Vagina (tissue), 2 donors: ENCODE measurements at regions not wholly inside any gene's neighbourhood (a gene's known extent, or its start where the extent isn't known, plus 50 kb on each side); places are given as distances from the start of the nearest gene placed in this dataset.

Experiments used
- CTCF ChIP-seq, 3 experiments: fragments of 450-650 bp in 2 of 3; fragments of 200-600 bp in 1 of 3; sonication (generic) in 1 of 3; IDR thresholded peaks; one replicate each; pipeline ENCODE4 v1.5.1; 2017 to 2019; ENCODE audit warnings: antibody characterized with exemption in 3 of 3, mild to moderate bottlenecking in 2 of 3, moderate library complexity in 2 of 3
- POLR2AphosphoS5 ChIP-seq, 2 donors: sonication (generic); formaldehyde crosslinking; IDR thresholded peaks; one replicate each; pipeline ENCODE4 v1.9.0; 2017; ENCODE audit warnings: antibody characterized with exemption in 2 of 2, mild to moderate bottlenecking in 2 of 2, low read depth in 1 of 2; ENCODE audit not compliant: insufficient read depth in 1 of 2

GRCh38 chr1:227432981-227433380 lies 114.7 kb upstream of the CDC42BPA start:
- TF ChIP-seq CTCF (IDR thresholded peaks at IDR 0.05) (no peak), POLR2AphosphoS5 (IDR thresholded peaks at IDR 0.05; ENCODE audit: insufficient read depth in 1 of 2, low read depth in 1 of 2) (no peak)
